HL-60 (cell line): ENCODE measurements at regions not wholly inside any gene's neighbourhood (a gene's known extent, or its start where the extent isn't known, plus 50 kb on each side); places are given as distances from the start of the nearest gene placed in this dataset.

Experiments
- CTCF ChIP-seq: IDR thresholded peaks from one replicate; pipeline ENCODE4 v1.5.1; 2011; ENCODE audit warnings: low read length, control low read depth, inconsistent platforms; ENCODE audit not compliant: insufficient read depth
- GABPA ChIP-seq: IDR thresholded peaks from 2 replicates; pipeline ENCODE4 v1.6.1; 2012; ENCODE audit warnings: low read depth

GRCh38 chr6:168960551-168961263 lies 292.9 kb downstream of the THBS2 start:
- no peak for TF ChIP-seq CTCF
- no peak for TF ChIP-seq GABPA
